K562 (cell line): ENCODE measurements at regions not wholly inside any gene's neighbourhood (a gene's known extent, or its start where the extent isn't known, plus 50 kb on each side); places are given as distances from the start of the nearest gene placed in this dataset.

Experiments
- ATAC-seq: fragments of 200-7000 bp; cut with Tn5 transposase; 3 replicates; pipeline ENCODE4 v1.9.1; 2020; ENCODE audit warnings: moderate library complexity
- BruUV-seq: library from RNA; stranded (reverse); fragments of 400-500 nt; replicated peaks from 2 replicates; lab custom pipeline; 2021; lab: Mats Ljungman, UMichigan
- CTCF ChIA-PET: fragments of 300-600 bp; formaldehyde crosslinking; extraction: SDS; loops from one replicate; lab custom pipeline; 2021; ENCODE audit warnings: low intra/inter-chr PET ratio; lab: Yijun Ruan, JAX
- POLR2A ChIA-PET: fragments of 300-600, 350-650 bp; sonication (Branson Sonifier 250); formaldehyde crosslinking; extraction: SDS; loops from one replicate; lab custom pipeline; 2021; ENCODE audit warnings: antibody characterized with exemption, inconsistent platforms; lab: Yijun Ruan, JAX
- DNase-seq, 4 experiments: peaks; one replicate each; pipeline versions ENCODE4 v3.0.0 to v3.0.0-alpha.2; 2011 to 2018; ENCODE audit warnings: low spot score in 3 of 4, mixed read lengths in 3 of 4; ENCODE audit errors: extremely low read depth in 1 of 4
- FAIRE-seq: peaks from 2 replicates; lab custom pipeline; 2011; peaks lifted over from hg19 to GRCh38; lab: Jason Lieb, UNC
- H2AFZ ChIP-seq: 2 replicates; pipeline ENCODE4 v1.6.0; 2011; ENCODE audit warnings: low read depth, low read length, control low read depth, inconsistent platforms
- H3K27ac ChIP-seq: fragments of 200-600 bp; 3 replicates; pipeline ENCODE4 v1.8.0; 2011; ENCODE audit warnings: low read depth, mild to moderate bottlenecking, control low read depth, inconsistent platforms, low read length, moderate library complexity, mixed read lengths; ENCODE audit errors: extremely low read depth
- H3K27me3 ChIP-seq, 2 experiments: fragments of 300-600 bp in 1 of 2; 2 replicates in 1 of 2; 3 replicates in 1 of 2; pipeline versions ENCODE4 v1.6.0 to v1.8.0; 2011; ENCODE audit warnings: inconsistent platforms in 2 of 2, low read length in 2 of 2, mild to moderate bottlenecking in 1 of 2, mixed read lengths in 1 of 2, moderate library complexity in 1 of 2; ENCODE audit not compliant: control insufficient read depth in 2 of 2, insufficient read depth in 2 of 2
- H3K36me3 ChIP-seq: fragments of 300-600 bp; 3 replicates; pipeline ENCODE4 v1.8.0; 2011; ENCODE audit warnings: mild to moderate bottlenecking, low read length, inconsistent platforms; ENCODE audit not compliant: control insufficient read depth, insufficient read depth
- H3K4me1 ChIP-seq, 2 experiments: fragments of 200-600 bp in 1 of 2; replicated peaks in 1 of 2; 2 replicates in 1 of 2; 3 replicates in 1 of 2; pipeline versions ENCODE4 v1.5.1 to v1.8.0; 2011; ENCODE audit warnings: inconsistent platforms in 2 of 2, low read length in 2 of 2, mild to moderate bottlenecking in 1 of 2, mixed read lengths in 1 of 2, moderate library complexity in 1 of 2; ENCODE audit not compliant: control insufficient read depth in 2 of 2, insufficient read depth in 2 of 2
- H3K4me2 ChIP-seq: 2 replicates; pipeline ENCODE4 v1.6.1; 2011; ENCODE audit warnings: low read length, control low read depth, inconsistent platforms, mixed read lengths; ENCODE audit not compliant: insufficient read depth
- H3K4me3 ChIP-seq: fragments of 200-600 bp; sonication (generic), shearing (Covaris generic); 2 replicates; pipeline ENCODE4 v1.5.1; 2016; ENCODE audit warnings: control low read depth, inconsistent platforms
- H3K79me2 ChIP-seq: fragments of 200-600 bp; 3 replicates; pipeline ENCODE4 v1.8.0; 2011; ENCODE audit warnings: low read length, inconsistent platforms; ENCODE audit not compliant: control insufficient read depth, insufficient read depth
- H3K9ac ChIP-seq, 2 experiments: 2 replicates each; pipeline versions ENCODE4 v1.6.0 to v1.6.1; 2011; ENCODE audit warnings: low read depth in 2 of 2, low read length in 2 of 2, control low read depth in 1 of 2, inconsistent platforms in 1 of 2, mild to moderate bottlenecking in 1 of 2, mixed read lengths in 1 of 2; ENCODE audit not compliant: insufficient read depth in 1 of 2
- H3K9me1 ChIP-seq: one replicate; pipeline ENCODE4 v1.6.0; 2011; ENCODE audit warnings: inconsistent platforms, mild to moderate bottlenecking, low read length, moderate library complexity; ENCODE audit not compliant: control insufficient read depth, insufficient read depth
- H3K9me3 ChIP-seq: replicated peaks from 2 replicates; pipeline ENCODE4 v1.5.1; 2011; ENCODE audit warnings: low read depth, low read length, inconsistent platforms; ENCODE audit not compliant: control insufficient read depth, insufficient read depth
- H4K20me1 ChIP-seq: replicated peaks from 2 replicates; pipeline ENCODE4 v1.6.1; 2011; ENCODE audit warnings: low read length, inconsistent platforms, mixed read lengths; ENCODE audit not compliant: control insufficient read depth, insufficient read depth
- ARID1B ChIP-seq: fragments of 450-650 bp; IDR thresholded peaks from 2 replicates; pipeline ENCODE4 v1.6.1; 2016; ENCODE audit warnings: antibody characterized with exemption, mild to moderate bottlenecking, inconsistent platforms
- GABPB1 ChIP-seq: sonication (generic); formaldehyde crosslinking; IDR thresholded peaks from 2 replicates; pipeline ENCODE4 v1.8.0; 2022; ENCODE audit warnings: mild to moderate bottlenecking, missing genetic modification reagents
- KLF13 ChIP-seq: fragments of 450-650 bp; IDR thresholded peaks from 2 replicates; pipeline ENCODE4 v1.6.1; 2016; ENCODE audit warnings: missing genetic modification characterization, low read depth, mild to moderate bottlenecking, missing compliant biosample characterization, moderate library complexity, borderline replicate concordance
- PRMT5 ChIP-seq: sonication (generic); formaldehyde crosslinking; IDR thresholded peaks from 2 replicates; pipeline ENCODE4 v1.5.0; 2020; ENCODE audit warnings: missing genetic modification reagents
- SMAD4 ChIP-seq: fragments of 250-450 bp; sonication (Bioruptor Pico); conservative IDR thresholded peaks from 2 replicates; pipeline ENCODE4 v1.8.0; 2021; ENCODE audit warnings: inconsistent platforms, mild to moderate bottlenecking, moderate library complexity
- SMARCC2 ChIP-seq: fragments of 450-650 bp; IDR thresholded peaks from 2 replicates; pipeline ENCODE4 v1.6.1; 2017; ENCODE audit warnings: antibody characterized with exemption, moderate library complexity, mild to moderate bottlenecking, low read depth
- TCF3 ChIP-seq: sonication (generic); formaldehyde crosslinking; IDR thresholded peaks from 2 replicates; pipeline ENCODE4 v1.4.0; 2020; ENCODE audit warnings: mild to moderate bottlenecking, missing genetic modification reagents
- in situ Hi-C: fragments of 300-500 bp; cut with MboI; formaldehyde crosslinking; loops from 4 replicates; pipeline ENCODE4 v1.15.0; 2018; ENCODE audit warnings: inconsistent platforms, mixed read lengths
- intact Hi-C: fragments of 100-400 bp; cut with micrococcal nuclease; formaldehyde crosslinking; loops from 2 replicates; pipeline ENCODE4 v1.14.2; 2022
- TF ChIP-seq, protein P1 (sequence below): fragments of 250-450 bp; sonication (Bioruptor Pico); IDR thresholded peaks from 2 replicates; pipeline ENCODE4 v1.4.0; 2020; ENCODE audit warnings: mild to moderate bottlenecking
- TF ChIP-seq, protein P2 (sequence below), 2 experiments: fragments of 450-650 bp in 1 of 2; sonication (generic) in 1 of 2; formaldehyde crosslinking in 1 of 2; IDR thresholded peaks; 2 replicates each; pipeline versions ENCODE4 v1.7.1 to v1.9.0; 2016 to 2022; ENCODE audit warnings: inconsistent platforms in 1 of 2, mild to moderate bottlenecking in 1 of 2, missing genetic modification reagents in 1 of 2
- TF ChIP-seq, protein P3 (sequence below): sonication (generic); formaldehyde crosslinking; IDR thresholded peaks from 2 replicates; pipeline ENCODE4 v1.5.0; 2020; ENCODE audit warnings: missing genetic modification reagents

DNA sequence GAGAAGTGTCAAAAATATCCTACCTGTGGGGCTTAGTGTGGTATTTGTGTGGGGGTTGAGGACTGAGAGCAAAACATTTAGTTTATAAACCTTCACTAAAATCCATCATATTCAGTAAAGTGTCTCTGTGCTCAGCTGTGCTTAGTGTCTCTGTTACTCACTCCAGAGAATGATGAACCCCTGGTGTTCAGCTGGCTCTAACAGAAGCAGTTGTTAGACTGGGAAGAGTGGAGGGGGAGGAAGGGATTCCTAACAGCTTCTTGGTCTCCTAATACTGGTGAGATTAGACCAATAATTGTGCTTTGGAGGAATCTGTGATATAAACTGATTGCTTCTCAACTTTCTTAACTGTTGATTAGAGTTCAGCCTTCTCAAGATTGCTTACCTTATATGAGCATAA lies 1123.5 kb downstream of the ROBO2 start:
- no peak overlapping the region for H2AFZ ChIP-seq
- no TSS peak for BruUV-seq
- CTCF ChIA-PET = no interaction called here
- TF ChIP-seq TCF3 (CRISPR knock-in tag) (no peak), SMAD4 (CRISPR knock-in tag) (no peak), GABPB1 (CRISPR knock-in tag) (no peak), PRMT5 (CRISPR knock-in tag) (no peak), KLF13 (no peak), SMARCC2 (no peak), ARID1B (no peak)
- TF ChIP-seq, protein P1, sequence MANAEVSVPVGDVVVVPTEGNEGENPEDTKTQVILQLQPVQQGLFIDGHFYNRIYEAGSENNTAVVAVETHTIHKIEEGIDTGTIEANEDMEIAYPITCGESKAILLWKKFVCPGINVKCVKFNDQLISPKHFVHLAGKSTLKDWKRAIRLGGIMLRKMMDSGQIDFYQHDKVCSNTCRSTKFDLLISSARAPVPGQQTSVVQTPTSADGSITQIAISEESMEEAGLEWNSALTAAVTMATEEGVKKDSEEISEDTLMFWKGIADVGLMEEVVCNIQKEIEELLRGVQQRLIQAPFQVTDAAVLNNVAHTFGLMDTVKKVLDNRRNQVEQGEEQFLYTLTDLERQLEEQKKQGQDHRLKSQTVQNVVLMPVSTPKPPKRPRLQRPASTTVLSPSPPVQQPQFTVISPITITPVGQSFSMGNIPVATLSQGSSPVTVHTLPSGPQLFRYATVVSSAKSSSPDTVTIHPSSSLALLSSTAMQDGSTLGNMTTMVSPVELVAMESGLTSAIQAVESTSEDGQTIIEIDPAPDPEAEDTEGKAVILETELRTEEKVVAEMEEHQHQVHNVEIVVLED (CRISPR knock-in tag) = no peak
- TF ChIP-seq, protein P2, sequence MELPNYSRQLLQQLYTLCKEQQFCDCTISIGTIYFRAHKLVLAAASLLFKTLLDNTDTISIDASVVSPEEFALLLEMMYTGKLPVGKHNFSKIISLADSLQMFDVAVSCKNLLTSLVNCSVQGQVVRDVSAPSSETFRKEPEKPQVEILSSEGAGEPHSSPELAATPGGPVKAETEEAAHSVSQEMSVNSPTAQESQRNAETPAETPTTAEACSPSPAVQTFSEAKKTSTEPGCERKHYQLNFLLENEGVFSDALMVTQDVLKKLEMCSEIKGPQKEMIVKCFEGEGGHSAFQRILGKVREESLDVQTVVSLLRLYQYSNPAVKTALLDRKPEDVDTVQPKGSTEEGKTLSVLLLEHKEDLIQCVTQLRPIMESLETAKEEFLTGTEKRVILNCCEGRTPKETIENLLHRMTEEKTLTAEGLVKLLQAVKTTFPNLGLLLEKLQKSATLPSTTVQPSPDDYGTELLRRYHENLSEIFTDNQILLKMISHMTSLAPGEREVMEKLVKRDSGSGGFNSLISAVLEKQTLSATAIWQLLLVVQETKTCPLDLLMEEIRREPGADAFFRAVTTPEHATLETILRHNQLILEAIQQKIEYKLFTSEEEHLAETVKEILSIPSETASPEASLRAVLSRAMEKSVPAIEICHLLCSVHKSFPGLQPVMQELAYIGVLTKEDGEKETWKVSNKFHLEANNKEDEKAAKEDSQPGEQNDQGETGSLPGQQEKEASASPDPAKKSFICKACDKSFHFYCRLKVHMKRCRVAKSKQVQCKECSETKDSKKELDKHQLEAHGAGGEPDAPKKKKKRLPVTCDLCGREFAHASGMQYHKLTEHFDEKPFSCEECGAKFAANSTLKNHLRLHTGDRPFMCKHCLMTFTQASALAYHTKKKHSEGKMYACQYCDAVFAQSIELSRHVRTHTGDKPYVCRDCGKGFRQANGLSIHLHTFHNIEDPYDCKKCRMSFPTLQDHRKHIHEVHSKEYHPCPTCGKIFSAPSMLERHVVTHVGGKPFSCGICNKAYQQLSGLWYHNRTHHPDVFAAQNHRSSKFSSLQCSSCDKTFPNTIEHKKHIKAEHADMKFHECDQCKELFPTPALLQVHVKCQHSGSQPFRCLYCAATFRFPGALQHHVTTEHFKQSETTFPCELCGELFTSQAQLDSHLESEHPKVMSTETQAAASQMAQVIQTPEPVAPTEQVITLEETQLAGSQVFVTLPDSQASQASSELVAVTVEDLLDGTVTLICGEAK (IDR thresholded peaks at IDR 0.05) = no peak
- TF ChIP-seq, protein P2 (CRISPR knock-in tag; IDR thresholded peaks at IDR 0.05) = no peak
- TF ChIP-seq, protein P3, sequence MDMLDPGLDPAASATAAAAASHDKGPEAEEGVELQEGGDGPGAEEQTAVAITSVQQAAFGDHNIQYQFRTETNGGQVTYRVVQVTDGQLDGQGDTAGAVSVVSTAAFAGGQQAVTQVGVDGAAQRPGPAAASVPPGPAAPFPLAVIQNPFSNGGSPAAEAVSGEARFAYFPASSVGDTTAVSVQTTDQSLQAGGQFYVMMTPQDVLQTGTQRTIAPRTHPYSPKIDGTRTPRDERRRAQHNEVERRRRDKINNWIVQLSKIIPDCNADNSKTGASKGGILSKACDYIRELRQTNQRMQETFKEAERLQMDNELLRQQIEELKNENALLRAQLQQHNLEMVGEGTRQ (CRISPR knock-in tag) = no peak

More for the DNA sequence above, 1123.5 kb downstream of the ROBO2 start:
- DNase-seq = no peak
- H3K9me1 ChIP-seq = no peaks in the 10 kb centered on the region
- no peak for ATAC-seq
- in situ Hi-C loops = no loop called here
- no peaks in the 10 kb centered on the region for H3K79me2 ChIP-seq
- no peak overlapping the region for H3K4me2 ChIP-seq
- no peaks in the 10 kb centered on the region for H3K9me3 ChIP-seq
- H3K9ac ChIP-seq = no peak overlapping the region
- H3K4me3 ChIP-seq = no peak overlapping the region
- POLR2A ChIA-PET = no interaction called here
- no peaks in the 10 kb centered on the region for H3K36me3 ChIP-seq
- intact Hi-C loops = no loop called here
- H3K27me3 ChIP-seq = no peaks in the 10 kb centered on the region
- H4K20me1 ChIP-seq = no peaks in the 10 kb centered on the region
- FAIRE-seq = no peak
- H3K4me1 ChIP-seq = no peaks in the 10 kb centered on the region
- no peak overlapping the region for H3K27ac ChIP-seq
